GM12878 (cell line): ENCODE measurements at regions not wholly inside any gene's neighbourhood (a gene's known extent, or its start where the extent isn't known, plus 50 kb on each side); places are given as distances from the start of the nearest gene placed in this dataset.
A peak's percentile ranks its signal among the peaks of the same experiment; 100 is the strongest.

Experiments used
- FOS ChIP-seq: IDR thresholded peaks from 3 replicates; pipeline ENCODE4 v1.6.1; 2011; ENCODE audit warnings: borderline replicate concordance; ENCODE audit not compliant: insufficient read length; ENCODE audit errors: extremely low read depth
- HDAC6 ChIP-seq: fragments of 200-600 bp; sonication (generic); IDR thresholded peaks from one replicate; pipeline ENCODE4 v1.8.0; 2017; ENCODE audit warnings: antibody characterized with exemption; ENCODE audit not compliant: unreplicated experiment
- KAT2A ChIP-seq: conservative IDR thresholded peaks from 2 replicates; pipeline ENCODE4 v1.6.1; 2011; ENCODE audit warnings: low read depth, low read length; ENCODE audit not compliant: control insufficient read depth
- KLF5 ChIP-seq: fragments of 450-650 bp; IDR thresholded peaks from 2 replicates; pipeline ENCODE4 v1.6.1; 2014; ENCODE audit warnings: mild to moderate bottlenecking; ENCODE audit not compliant: partially characterized antibody
- MYB ChIP-seq: fragments of 150-350 bp; IDR thresholded peaks from 2 replicates; pipeline ENCODE4 v1.6.1; 2014; ENCODE audit warnings: mild to moderate bottlenecking, low read depth, low read length, borderline replicate concordance
- NRF1 ChIP-seq: conservative IDR thresholded peaks from 2 replicates; pipeline ENCODE4 v1.6.1; 2011; ENCODE audit warnings: mild to moderate bottlenecking, low read depth, low read length, improper control_type of control experiment
- PAX5 ChIP-seq: IDR thresholded peaks from 2 replicates; pipeline ENCODE4 v1.6.1; 2011; ENCODE audit warnings: low read depth, low read length, borderline replicate concordance
- POLR2A ChIP-seq: IDR thresholded peaks from 2 replicates; pipeline ENCODE4 v1.6.1; 2011; ENCODE audit warnings: low read depth, mild to moderate bottlenecking, low read length
- POLR2AphosphoS2 ChIP-seq: IDR thresholded peaks from 2 replicates; pipeline ENCODE4 v1.6.1; 2011; ENCODE audit warnings: low read depth, mild to moderate bottlenecking, low read length, improper control_type of control experiment, moderate library complexity
- RBBP5 ChIP-seq: fragments of 200-600 bp; sonication (generic); conservative IDR thresholded peaks from 2 replicates; pipeline ENCODE4 v1.6.1; 2016
- SPI1 ChIP-seq: IDR thresholded peaks from 2 replicates; pipeline ENCODE4 v1.6.1; 2011; ENCODE audit warnings: low read depth, mild to moderate bottlenecking, low read length, moderate library complexity, borderline replicate concordance; ENCODE audit not compliant: insufficient read depth
- STAT1 ChIP-seq: fragments of 450-650 bp; conservative IDR thresholded peaks from 2 replicates; pipeline ENCODE4 v1.6.1; 2014; ENCODE audit warnings: antibody characterized with exemption, mild to moderate bottlenecking
- ZNF207 ChIP-seq: fragments of 450-650 bp; IDR thresholded peaks from 2 replicates; pipeline ENCODE4 v1.6.1; 2014; ENCODE audit warnings: antibody characterized with exemption, mild to moderate bottlenecking, borderline replicate concordance
- ZNF24 ChIP-seq: fragments of 450-650 bp; IDR thresholded peaks from 2 replicates; pipeline ENCODE4 v1.6.1; 2017; ENCODE audit warnings: antibody characterized with exemption, mild to moderate bottlenecking
- ZNF622 ChIP-seq: fragments of 450-650 bp; IDR thresholded peaks from 2 replicates; pipeline ENCODE4 v1.6.1; 2017; ENCODE audit warnings: mild to moderate bottlenecking, inconsistent platforms
- TF ChIP-seq, protein P1 (sequence below): fragments of 450-650 bp; IDR thresholded peaks from 2 replicates; pipeline ENCODE4 v1.6.1; 2016; ENCODE audit warnings: mild to moderate bottlenecking
- TF ChIP-seq, protein P2 (sequence below): IDR thresholded peaks from 2 replicates; pipeline ENCODE4 v1.6.1; 2012; ENCODE audit warnings: low read depth, low read length, improper control_type of control experiment
- TF ChIP-seq, protein P3 (sequence below): fragments of 450-650 bp; IDR thresholded peaks from 2 replicates; pipeline ENCODE4 v1.6.1; 2016; ENCODE audit warnings: mild to moderate bottlenecking
- TF ChIP-seq, protein P4 (sequence below): IDR thresholded peaks from 2 replicates; pipeline ENCODE4 v1.6.1; 2011; ENCODE audit warnings: borderline replicate concordance, low read depth, mild to moderate bottlenecking, moderate library complexity, low read length; ENCODE audit not compliant: insufficient read depth, poor library complexity, severe bottlenecking
- TF ChIP-seq, protein P5 (sequence below): fragments of 150-350 bp; IDR thresholded peaks from 2 replicates; pipeline ENCODE4 v1.6.1; 2016; ENCODE audit warnings: low read depth, low read length

DNA sequence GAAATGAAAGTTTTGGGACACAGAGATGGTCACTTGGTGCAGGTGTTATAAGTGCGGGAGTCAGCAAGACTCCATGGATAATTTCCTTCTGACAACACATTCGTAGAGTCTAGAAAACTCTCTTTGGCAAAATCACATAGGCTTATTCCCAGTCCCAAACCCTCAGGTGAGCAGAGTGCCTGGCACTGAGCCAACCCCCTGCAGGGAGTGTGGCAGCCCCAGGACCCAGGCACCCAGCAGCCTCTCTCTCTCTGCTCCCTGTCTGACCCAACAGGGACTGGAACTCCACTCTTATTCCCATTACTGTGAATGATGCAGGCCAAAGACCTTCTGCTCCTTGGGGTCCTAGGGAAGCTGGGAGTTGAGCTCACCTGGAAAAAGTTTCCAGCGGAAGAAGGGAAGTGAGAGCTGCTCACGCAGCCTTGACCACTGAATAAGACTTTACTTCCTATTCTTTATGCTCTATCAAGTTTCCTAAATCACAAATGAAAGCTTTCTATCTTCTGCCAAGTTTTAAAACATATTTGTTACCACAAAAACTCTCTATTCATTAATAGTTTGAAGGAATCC lies 132.6 kb upstream of the ETV3 start (continued):
- no peak for TF ChIP-seq STAT1
- no peak for TF ChIP-seq ZNF24
- no peak for TF ChIP-seq ZNF622
- TF ChIP-seq KAT2A = no peak
- no peak for TF ChIP-seq POLR2AphosphoS2
- TF ChIP-seq, protein P1, sequence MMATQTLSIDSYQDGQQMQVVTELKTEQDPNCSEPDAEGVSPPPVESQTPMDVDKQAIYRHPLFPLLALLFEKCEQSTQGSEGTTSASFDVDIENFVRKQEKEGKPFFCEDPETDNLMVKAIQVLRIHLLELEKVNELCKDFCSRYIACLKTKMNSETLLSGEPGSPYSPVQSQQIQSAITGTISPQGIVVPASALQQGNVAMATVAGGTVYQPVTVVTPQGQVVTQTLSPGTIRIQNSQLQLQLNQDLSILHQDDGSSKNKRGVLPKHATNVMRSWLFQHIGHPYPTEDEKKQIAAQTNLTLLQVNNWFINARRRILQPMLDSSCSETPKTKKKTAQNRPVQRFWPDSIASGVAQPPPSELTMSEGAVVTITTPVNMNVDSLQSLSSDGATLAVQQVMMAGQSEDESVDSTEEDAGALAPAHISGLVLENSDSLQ = no peak
- TF ChIP-seq FOS = no peak
- TF ChIP-seq, protein P2, sequence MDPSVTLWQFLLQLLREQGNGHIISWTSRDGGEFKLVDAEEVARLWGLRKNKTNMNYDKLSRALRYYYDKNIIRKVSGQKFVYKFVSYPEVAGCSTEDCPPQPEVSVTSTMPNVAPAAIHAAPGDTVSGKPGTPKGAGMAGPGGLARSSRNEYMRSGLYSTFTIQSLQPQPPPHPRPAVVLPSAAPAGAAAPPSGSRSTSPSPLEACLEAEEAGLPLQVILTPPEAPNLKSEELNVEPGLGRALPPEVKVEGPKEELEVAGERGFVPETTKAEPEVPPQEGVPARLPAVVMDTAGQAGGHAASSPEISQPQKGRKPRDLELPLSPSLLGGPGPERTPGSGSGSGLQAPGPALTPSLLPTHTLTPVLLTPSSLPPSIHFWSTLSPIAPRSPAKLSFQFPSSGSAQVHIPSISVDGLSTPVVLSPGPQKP = no peak
- no peak for TF ChIP-seq KLF5
- TF ChIP-seq MYB = no peak
- TF ChIP-seq, protein P3, sequence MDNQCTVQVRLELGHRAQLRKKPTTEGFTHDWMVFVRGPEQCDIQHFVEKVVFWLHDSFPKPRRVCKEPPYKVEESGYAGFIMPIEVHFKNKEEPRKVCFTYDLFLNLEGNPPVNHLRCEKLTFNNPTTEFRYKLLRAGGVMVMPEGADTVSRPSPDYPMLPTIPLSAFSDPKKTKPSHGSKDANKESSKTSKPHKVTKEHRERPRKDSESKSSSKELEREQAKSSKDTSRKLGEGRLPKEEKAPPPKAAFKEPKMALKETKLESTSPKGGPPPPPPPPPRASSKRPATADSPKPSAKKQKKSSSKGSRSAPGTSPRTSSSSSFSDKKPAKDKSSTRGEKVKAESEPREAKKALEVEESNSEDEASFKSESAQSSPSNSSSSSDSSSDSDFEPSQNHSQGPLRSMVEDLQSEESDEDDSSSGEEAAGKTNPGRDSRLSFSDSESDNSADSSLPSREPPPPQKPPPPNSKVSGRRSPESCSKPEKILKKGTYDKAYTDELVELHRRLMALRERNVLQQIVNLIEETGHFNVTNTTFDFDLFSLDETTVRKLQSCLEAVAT = no peak
- TF ChIP-seq, protein P4, sequence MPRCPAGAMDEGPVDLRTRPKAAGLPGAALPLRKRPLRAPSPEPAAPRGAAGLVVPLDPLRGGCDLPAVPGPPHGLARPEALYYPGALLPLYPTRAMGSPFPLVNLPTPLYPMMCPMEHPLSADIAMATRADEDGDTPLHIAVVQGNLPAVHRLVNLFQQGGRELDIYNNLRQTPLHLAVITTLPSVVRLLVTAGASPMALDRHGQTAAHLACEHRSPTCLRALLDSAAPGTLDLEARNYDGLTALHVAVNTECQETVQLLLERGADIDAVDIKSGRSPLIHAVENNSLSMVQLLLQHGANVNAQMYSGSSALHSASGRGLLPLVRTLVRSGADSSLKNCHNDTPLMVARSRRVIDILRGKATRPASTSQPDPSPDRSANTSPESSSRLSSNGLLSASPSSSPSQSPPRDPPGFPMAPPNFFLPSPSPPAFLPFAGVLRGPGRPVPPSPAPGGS = no peak
- TF ChIP-seq POLR2A = no peak
- TF ChIP-seq RBBP5 = no peak
- TF ChIP-seq NRF1 = no peak
- no peak for TF ChIP-seq HDAC6
- peak; percentile 56; the same call in 1 of the 2 replicates for TF ChIP-seq SPI1
- TF ChIP-seq, protein P5, sequence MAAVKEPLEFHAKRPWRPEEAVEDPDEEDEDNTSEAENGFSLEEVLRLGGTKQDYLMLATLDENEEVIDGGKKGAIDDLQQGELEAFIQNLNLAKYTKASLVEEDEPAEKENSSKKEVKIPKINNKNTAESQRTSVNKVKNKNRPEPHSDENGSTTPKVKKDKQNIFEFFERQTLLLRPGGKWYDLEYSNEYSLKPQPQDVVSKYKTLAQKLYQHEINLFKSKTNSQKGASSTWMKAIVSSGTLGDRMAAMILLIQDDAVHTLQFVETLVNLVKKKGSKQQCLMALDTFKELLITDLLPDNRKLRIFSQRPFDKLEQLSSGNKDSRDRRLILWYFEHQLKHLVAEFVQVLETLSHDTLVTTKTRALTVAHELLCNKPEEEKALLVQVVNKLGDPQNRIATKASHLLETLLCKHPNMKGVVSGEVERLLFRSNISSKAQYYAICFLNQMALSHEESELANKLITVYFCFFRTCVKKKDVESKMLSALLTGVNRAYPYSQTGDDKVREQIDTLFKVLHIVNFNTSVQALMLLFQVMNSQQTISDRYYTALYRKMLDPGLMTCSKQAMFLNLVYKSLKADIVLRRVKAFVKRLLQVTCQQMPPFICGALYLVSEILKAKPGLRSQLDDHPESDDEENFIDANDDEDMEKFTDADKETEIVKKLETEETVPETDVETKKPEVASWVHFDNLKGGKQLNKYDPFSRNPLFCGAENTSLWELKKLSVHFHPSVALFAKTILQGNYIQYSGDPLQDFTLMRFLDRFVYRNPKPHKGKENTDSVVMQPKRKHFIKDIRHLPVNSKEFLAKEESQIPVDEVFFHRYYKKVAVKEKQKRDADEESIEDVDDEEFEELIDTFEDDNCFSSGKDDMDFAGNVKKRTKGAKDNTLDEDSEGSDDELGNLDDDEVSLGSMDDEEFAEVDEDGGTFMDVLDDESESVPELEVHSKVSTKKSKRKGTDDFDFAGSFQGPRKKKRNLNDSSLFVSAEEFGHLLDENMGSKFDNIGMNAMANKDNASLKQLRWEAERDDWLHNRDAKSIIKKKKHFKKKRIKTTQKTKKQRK = no peak
- 0 out of 2 replicates have a peak, but pooled peaks have one; percentile 36 for TF ChIP-seq PAX5
- TF ChIP-seq ZNF207 = no peak
